GM19372 (cell line): ENCODE measurements at regions not wholly inside any gene's neighbourhood (a gene's known extent, or its start where the extent isn't known, plus 50 kb on each side); places are given as distances from the start of the nearest gene placed in this dataset.

Source experiments
- ATAC-seq: cut with Tn5 transposase; IDR thresholded peaks from one replicate; pipeline ENCODE4 v1.9.1; 2021; ENCODE audit warnings: mild to moderate bottlenecking, low read depth, moderate library complexity; ENCODE audit not compliant: unreplicated experiment

DNA sequence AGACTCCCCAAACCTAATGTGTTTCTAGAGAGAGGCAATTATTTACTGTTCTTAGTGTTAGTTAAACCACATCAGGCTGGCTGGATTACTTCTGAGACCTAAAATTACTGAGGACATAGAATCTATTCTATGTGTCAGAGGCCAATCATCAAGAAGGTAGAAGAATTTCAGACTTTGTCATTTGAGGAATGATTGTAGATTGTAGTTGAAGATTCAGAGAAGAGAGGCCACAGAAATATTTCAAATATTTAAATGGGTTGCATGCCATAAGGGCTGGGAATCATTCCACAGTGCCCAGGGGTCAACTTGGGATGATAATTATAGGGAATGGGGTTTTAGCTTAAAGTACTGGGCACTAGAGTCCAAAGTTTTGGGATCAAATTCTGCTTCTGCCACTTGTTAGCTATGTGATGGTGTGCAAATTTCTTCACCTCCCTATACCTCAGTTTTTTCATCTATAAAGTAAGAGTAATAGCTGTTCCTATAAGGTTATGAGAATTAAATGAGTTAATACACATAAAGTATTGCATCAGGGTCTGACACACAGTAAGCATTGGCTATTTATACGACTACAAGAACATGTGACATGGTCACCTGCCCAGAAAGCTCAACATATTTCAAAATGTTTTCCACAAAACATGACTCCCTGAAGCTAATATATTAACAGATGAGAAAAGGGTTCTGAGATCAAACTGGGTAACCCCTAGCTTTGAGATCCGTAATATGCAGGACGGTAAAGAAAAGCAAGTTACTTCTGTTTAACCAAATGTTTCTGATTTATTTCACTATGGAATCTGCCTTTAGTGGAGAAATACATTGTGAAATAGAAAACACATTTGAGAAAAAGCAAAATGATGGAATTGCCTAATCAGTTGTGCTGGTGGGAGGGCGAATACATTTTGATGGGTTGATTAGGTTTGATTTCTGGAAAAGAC, 69.7 kb upstream of the SPAG17 start:
- no peak for ATAC-seq

DNA sequence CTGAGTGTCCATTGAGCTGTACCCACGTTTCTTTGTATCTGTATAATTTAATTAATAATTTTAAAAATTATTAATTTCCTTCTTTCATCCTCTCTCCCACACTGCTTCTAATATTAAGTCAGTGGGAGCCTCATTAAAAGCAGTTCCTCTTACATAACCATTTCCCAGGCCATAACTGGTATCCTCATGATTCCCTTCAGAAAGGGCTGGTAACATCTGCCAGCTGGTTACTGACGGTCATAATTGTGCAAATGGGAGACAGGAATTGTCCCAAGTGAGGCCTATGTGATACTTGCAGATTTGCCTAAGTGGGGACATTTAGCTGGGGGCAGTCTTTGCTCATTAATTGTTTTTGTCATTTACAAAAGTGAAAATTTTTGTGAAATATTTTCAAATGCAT, 69.0 kb upstream of the SPAG17 start:
- no peak for ATAC-seq

DNA sequence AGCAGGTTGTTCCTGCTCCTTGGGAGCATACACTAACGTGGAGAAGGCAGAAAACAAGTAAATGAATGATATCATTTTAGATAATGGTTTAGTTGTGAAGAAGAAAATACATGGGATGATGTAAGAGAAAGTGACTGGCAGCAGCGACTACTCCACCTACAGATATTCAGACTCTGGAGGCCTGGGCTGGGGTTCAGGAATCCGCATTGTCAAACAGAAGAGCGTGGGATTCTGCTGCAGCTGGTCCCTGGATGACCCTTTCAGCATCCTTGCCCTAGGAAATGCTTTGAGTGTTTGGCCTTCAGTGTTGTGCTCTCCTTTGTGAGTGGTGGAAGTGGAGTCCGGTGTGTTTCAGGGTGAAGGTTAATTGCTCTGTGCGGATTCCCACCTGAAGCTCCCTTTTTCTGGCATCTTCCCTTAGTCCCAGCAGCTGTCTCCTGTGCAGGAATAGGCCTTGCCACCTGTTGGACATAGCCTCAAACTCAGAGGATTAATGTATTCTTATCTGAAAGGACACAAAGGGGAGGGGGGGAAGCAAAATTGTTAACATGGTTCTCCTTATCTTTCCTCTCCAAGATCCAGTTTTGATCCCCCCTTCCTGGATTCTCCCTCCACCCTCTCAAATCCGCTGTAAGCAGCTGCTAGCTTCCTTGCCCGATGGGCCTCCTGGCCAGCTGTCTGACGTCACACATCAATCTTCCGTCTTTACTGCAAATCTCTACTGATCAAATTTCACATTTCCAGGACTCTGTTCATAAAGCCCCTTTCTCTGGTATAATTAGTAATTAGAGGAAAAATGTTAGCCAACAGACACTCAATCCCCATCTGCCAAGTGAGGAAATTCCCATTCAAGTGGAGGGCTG, 68.3 kb upstream of the SPAG17 start:
- ATAC-seq = no peak

DNA sequence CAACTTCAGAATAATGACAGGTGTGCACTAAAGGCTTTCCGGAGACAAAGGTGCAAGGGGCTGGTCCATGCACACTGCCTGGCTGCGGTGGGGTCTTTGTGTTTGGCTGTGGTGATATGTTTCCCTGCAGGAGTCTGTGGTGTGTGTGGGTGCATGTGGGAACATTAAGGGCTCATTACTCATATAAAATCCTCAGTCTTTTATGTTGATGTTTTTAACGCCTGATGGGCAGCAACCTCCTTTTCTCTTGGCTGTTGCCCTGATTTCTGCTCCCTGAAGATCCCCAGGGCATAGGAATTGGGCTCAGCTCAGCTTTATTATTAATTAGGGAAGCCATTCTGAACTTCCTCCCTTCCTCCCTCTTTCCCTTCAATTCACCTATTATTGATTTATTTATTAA, 67.6 kb upstream of the SPAG17 start:
- no peak for ATAC-seq

DNA sequence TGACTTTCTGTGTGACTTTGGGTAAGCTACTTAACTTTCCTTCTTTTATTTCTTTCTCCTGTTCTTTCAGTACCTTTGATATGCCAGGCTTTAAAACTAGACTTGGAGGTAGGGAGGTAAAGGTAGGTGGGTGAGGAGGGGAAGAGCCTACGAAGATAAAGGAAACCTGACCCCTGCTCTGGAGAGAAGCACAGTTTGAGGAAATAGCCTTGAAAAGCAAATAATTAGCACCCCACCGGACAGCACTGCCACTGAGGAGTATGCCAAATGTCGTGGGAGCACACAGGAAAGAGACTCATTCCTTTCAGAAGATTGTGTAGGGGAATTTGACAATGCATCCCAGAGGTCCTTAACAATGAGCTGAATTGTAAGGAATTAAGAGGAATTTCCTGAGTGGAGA, 65.2 kb upstream of the SPAG17 start:
- no peak for ATAC-seq

DNA sequence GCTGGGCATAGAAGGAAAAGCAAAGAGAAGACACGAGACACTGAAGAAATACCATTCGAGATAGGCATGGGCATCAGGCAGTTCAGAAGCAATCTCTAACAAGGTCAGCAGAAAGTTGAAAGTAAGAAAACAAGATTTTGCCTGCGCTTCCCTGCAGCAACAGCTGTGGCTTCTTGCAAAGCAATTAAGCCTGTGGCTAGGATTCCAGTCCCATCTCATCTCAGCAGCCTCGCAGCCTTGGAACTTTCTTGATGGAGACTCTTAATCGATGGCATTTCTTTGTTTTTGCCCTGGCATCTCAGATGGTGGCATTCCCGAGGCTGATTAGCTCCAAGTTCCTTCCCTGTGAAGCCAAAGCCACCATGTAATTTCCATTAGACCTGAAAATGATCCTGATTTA, 64.6 kb upstream of the SPAG17 start:
- no peak for ATAC-seq

DNA sequence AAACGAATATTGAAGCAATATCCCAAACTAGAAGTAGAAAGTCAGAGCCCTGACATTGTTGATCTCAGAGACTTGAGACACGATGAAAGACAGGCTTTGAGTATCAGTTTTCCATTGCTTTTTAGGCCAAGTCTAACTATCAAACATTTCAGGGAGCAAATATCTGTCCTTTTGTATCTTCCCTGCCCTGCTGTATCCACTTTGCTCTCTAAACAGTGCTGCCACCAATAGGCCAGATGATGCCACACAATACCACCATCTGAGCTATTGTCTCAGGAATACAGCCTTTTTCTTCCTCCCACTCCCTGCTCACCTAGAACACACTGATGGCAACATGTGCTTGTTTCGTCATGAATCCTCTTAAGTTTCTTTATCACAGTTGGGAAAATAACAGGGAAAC, 62.6 kb upstream of the SPAG17 start:
- ATAC-seq = no peak

DNA sequence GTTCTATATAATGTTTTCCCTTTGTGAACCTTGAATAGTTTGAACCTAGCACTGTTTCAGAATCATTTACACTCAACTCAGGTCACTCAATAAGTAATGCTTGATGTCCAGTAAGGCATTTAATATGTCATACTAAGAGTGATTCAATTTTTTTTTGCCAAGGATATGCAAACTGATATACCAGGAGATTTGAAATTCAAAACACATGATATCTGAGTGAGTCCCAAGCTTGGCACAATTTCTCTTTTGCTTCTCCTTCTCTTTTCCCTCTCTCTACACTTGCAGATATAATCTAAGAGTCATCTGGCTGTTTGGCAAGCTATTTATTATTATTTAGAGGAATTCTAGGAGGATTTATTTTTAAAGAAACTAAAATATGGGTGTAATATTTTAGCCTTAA, 61.6 kb upstream of the SPAG17 start:
- ATAC-seq = no peak

DNA sequence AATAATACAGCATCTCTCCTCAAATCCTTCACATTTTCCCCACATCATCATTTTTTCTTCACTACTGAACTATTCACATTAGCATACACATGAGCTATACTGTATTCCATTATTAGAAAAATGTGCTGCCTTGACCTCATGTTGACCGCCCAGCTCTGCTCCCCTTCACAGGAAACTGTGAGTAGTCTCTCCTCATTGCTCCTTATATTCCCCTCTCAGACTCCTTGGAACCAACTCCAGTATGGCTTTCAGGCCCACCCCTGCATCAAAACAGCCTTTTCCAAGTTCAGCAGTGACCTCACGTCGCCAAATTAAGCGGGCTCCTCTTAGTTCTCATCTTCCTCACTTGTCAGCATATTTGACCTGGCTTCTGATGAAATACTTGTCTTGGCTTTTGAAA, 59.2 kb upstream of the SPAG17 start:
- ATAC-seq = no peak

DNA sequence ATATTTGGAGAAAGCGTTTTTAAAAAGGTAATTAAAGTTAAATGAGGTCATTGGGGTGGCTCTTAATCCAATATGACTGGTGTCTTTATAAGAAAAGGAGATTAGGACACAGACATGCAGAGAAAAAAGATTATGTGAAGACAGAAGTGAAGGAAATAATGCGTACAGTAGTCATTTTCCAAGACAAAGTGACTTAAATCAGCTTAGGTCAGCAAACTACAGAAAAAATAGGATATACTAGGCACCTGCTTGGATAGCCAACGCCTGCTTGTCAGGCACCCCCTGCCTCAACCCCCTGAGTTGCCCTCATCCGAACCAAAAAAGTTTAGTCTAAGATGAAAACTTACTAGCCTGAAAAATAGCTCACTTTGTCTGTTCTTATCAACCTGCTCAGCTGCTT, 58.2 kb upstream of the SPAG17 start:
- no peak for ATAC-seq
